HG03196 (cell line): ENCODE measurements at regions not wholly inside any gene's neighbourhood (a gene's known extent, or its start where the extent isn't known, plus 50 kb on each side); places are given as distances from the start of the nearest gene placed in this dataset.
"Not testable (repeated sequence)": the region's sequence is repeated elsewhere in the genome, so short reads cannot be mapped to it uniquely, and the experiment has no call there.

Experiments used
- ATAC-seq: cut with Tn5 transposase; IDR thresholded peaks from one replicate; pipeline ENCODE4 v1.9.1; 2021; ENCODE audit not compliant: unreplicated experiment

DNA sequence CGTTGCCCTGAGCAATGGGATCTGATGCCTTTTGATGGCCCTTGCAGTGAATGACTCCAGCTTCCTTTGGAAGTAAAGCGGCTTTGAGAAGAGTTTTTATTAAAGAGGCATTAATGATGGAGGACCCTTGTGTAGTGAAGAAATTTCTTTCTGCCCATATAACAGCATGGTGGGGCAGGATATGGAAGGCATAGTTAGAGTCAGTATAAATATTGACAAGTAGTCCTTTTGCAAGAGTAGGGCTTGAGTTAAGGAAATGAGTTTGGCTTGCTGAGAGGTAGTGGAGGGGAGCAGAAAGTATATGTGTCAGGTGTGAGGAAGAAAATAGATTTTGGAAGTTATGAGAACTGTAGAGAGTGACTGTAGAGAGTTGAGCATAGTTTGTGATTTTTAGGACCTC is 254.1 kb upstream of the DIO3 start:
- not testable (repeated sequence) for ATAC-seq

GRCh38 chr14:101311186-101311585 is 250.1 kb upstream of the DIO3 start:
- ATAC-seq = not testable (repeated sequence)

DNA sequence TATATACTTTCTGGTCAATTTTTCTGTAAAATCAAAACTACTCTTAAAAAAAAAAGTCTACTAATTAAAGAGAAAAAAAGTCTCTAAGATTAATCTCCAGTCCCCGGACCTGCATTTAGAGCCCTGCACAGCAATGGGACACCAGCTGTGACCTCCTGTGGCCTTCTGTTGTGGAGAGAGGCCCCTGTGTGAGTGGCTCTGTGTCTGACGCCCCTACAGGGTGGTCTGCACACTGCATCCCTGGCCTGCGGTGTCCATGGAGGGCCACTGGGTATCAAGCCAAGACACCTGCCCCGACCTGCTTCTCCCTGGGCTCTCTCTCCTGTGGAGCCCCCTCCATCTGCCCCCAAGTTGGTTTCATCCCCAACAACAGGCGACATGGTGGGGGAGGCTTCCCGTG is 248.0 kb upstream of the DIO3 start:
- no peak for ATAC-seq

- ATAC-seq = no peak
Observed at GRCh38 chr14:101315802-101316296, 245.4 kb upstream of the DIO3 start.

- no peak for ATAC-seq
Observed at GRCh38 chr14:101318271-101318670, 243.0 kb upstream of the DIO3 start.

GRCh38 chr14:101320396-101320795 is 240.9 kb upstream of the DIO3 start:
- ATAC-seq = no peak

DNA sequence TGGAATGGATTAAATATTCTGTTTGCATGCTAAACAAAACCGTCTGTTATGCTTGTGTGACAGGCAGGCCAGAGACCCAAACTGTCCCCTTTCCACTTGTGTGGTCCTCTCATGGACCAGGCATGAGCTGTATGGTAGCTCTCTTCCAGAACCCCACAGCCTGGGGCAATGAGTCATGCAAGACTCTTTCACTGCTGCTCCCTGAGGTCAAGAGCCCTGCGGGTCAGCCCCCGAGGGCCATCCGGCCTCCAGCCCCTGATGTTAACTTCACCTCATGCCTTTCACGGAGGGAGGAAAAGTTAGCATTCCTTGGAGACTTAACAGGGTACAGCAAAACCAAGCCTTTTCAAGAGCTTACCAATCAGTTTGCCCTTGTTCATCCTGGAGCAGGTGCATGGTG is 239.1 kb upstream of the DIO3 start:
- ATAC-seq = no peak

DNA sequence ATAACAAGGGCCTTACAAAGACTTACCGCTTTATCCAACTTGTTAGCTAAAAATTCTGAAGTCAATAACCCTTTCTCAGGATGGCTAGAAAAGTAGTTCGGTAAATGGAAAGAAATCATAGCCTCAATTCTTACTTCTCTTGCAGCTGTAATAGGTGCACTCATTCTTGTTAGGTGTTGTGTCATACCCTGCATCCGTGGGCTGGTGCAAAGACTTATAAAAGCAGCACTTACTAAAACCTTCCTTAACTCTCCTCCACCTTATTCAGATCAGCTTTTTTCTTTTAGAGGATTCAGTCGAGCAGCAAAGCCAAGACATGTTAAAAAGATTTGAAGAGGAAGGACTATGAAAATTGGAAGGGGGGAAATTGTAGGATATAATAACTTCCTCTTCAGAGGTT is 238.2 kb upstream of the DIO3 start:
- ATAC-seq = no peak

DNA sequence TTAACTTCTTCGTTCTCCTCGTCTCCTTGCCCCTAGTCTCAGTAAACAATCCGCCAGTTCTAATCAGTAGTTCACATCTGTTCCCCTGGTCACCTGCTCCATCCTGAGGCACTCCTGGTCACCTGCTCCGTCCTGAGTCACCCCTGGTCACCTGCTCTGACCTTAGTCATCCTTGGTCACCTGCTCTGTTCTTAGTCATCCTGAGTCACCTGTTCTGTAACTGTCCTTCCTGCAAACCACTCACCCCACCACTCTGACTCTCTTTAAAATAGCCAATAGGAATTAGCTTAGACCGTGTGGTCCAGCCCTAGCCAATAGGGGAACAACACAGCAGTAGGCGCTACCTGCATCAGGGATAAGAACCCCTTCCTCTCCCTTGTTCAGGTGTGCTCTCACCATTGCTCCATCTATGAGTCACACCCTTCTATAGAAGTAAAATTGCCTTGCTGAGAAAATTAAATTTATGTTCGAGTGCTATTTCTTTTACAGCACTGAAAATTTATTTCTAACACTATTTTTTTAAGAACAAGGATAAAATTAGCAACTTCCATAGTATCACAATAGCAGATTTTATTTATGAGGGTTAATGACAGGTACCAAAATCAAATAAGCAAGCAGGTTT is 237.6 kb upstream of the DIO3 start:
- ATAC-seq = not testable (repeated sequence)

- no peak for ATAC-seq
Observed at GRCh38 chr14:101325319-101325718, 236.0 kb upstream of the DIO3 start.

- ATAC-seq = no peak
Observed at GRCh38 chr14:101328412-101329028, 232.8 kb upstream of the DIO3 start.

DNA sequence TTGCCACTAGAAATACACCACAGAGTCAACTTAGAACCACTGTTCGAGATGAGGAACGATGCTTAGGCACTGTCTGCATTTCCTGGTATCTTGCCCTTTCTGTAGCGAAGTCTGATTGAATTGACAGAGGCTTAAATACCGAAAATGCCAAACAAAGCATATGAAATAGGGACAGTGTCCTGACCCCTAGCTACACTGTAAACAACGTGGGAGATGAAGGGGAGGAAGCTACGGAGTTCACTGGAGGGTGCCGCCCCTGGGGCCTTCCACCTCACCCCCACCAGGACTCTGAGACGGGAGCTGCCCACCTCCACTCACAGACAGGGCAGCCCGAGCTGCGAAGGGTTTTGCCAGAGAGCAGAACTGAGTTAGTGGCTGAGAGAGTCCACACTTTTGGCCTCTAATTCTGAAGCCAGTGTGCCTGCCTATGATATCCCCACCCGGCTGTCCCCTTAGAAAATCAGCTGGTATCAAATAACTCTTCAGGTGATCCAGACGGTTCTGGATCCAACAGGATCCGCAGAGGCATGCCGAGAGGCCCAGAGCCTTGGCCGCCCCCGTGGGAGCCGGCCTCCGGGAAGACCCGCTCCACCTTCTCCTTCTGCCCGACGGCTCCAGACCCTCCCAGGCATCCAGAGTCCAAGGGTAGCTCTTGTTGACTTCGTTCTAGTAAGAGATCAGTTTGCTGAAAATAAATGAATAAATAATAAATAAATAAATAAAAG is 230.7 kb upstream of the DIO3 start:
- no peak for ATAC-seq

- ATAC-seq = no peak
Observed at GRCh38 chr14:101331141-101331525, 230.2 kb upstream of the DIO3 start.

DNA sequence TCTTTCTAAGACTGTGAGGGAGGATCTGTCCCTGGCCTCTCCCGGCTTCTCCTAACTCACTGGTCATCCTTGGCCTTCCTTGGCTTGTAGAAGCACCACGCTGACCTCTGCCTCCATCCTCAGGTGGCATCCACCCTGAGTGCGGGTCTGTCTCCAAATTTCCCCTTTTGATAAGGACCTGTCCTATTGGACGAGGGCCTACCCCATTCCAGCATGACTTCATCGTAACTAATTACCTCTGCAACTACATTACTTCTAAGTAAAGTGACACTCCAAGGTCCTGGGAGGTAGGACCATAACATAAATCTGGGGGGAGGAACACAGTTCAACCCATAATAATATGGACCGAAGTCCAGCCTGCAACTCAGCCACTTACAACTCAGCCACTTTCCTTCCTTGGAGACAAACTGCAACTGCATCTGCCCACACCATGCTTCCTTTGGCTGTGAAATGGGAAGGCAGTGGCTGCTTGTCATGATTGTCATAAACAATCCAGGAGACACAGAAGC is 229.6 kb upstream of the DIO3 start:
- no peak for ATAC-seq

- no peak for ATAC-seq
Observed at GRCh38 chr14:101332281-101332680, 229.0 kb upstream of the DIO3 start.

GRCh38 chr14:101333335-101334280 is 227.7 kb upstream of the DIO3 start:
- no peak for ATAC-seq

GRCh38 chr14:101334656-101335055 is 226.6 kb upstream of the DIO3 start:
- no peak for ATAC-seq

- ATAC-seq = no peak
Observed at GRCh38 chr14:101335061-101335661, 226.1 kb upstream of the DIO3 start.

DNA sequence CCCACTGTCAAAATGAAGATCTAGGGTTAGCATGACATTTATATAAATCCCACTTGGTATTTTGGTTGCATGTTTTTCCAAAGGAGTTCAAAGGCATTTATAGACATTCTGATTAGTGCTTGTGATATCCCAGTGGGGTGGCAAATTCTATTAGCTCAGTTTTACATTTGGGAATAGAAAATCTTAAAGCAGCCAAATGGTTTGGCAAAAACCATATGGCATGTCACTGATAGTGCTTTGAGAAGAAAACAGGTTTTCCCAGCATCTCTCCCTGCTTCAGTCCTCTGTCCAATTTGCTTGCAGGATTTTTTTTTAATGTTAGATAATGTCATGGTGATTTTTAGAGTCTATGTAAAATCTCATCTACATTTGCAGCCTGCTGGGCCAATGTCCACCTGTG is 225.1 kb upstream of the DIO3 start:
- no peak for ATAC-seq

- ATAC-seq = no peak
Observed at GRCh38 chr14:101337053-101337452, 224.2 kb upstream of the DIO3 start.

GRCh38 chr14:101340556-101340955 is 220.7 kb upstream of the DIO3 start:
- no peak for ATAC-seq
